H9 (cell line): ENCODE measurements at regions not wholly inside any gene's neighbourhood (a gene's known extent, or its start where the extent isn't known, plus 50 kb on each side); places are given as distances from the start of the nearest gene placed in this dataset.
"Not testable (repeated sequence)": the region's sequence is repeated elsewhere in the genome, so short reads cannot be mapped to it uniquely, and the experiment has no call there.

ENCODE experiments used
- DNase-seq: peaks from one replicate; pipeline ENCODE4 v3.0.0-alpha.2; 2017
- H2AFZ ChIP-seq: one replicate; pipeline ENCODE4 v1.6.1; 2013; ENCODE audit warnings: mild to moderate bottlenecking, low read length, control low read depth, moderate library complexity
- H2AK5ac ChIP-seq: 2 replicates; pipeline ENCODE4 v1.6.1; 2013; ENCODE audit warnings: low read length, control low read depth, mixed read lengths; ENCODE audit not compliant: insufficient read length
- H2BK120ac ChIP-seq: one replicate; pipeline ENCODE4 v1.6.1; 2013; ENCODE audit warnings: low read depth, mild to moderate bottlenecking, low read length, control low read depth, inconsistent platforms; ENCODE audit not compliant: poor library complexity, severe bottlenecking
- H2BK12ac ChIP-seq: 2 replicates; pipeline ENCODE4 v1.6.1; 2013; ENCODE audit warnings: low read length, control low read depth, mixed read lengths, low read depth; ENCODE audit not compliant: insufficient read length
- H2BK15ac ChIP-seq: 2 replicates; pipeline ENCODE4 v1.6.1; 2013; ENCODE audit warnings: low read depth, low read length, control low read depth
- H2BK20ac ChIP-seq: one replicate; pipeline ENCODE4 v1.6.1; 2013; ENCODE audit warnings: low read depth, mild to moderate bottlenecking, low read length, control low read depth, inconsistent platforms; ENCODE audit not compliant: poor library complexity, severe bottlenecking
- H2BK5ac ChIP-seq: 2 replicates; pipeline ENCODE4 v1.6.1; 2013; ENCODE audit warnings: low read length, control low read depth, mixed read lengths; ENCODE audit not compliant: insufficient read length
- H3K14ac ChIP-seq: 2 replicates; pipeline ENCODE4 v1.6.1; 2013; ENCODE audit warnings: low read length, control low read depth; ENCODE audit not compliant: insufficient read depth
- H3K18ac ChIP-seq: 2 replicates; pipeline ENCODE4 v1.6.1; 2013; ENCODE audit warnings: low read depth, mild to moderate bottlenecking, mixed read lengths, low read length, control low read depth; ENCODE audit not compliant: insufficient read length
- H3K23ac ChIP-seq: 2 replicates; pipeline ENCODE4 v1.6.1; 2013; ENCODE audit warnings: low read length, control low read depth, mixed read lengths, low read depth; ENCODE audit not compliant: insufficient read length
- H3K23me2 ChIP-seq: 2 replicates; pipeline ENCODE4 v1.6.1; 2013; ENCODE audit warnings: low read depth, mild to moderate bottlenecking, mixed read lengths, low read length, control low read depth; ENCODE audit not compliant: insufficient read length, poor library complexity, severe bottlenecking
- H3K27ac ChIP-seq: 2 replicates; pipeline ENCODE4 v1.5.1; 2013; ENCODE audit warnings: low read length, control low read depth, mixed read lengths, low read depth; ENCODE audit not compliant: insufficient read length
- H3K27me3 ChIP-seq: 2 replicates; pipeline ENCODE4 v1.6.1; 2013; ENCODE audit warnings: low read length, control low read depth, inconsistent platforms; ENCODE audit not compliant: insufficient read depth
- H3K4ac ChIP-seq: 2 replicates; pipeline ENCODE4 v1.6.1; 2013; ENCODE audit warnings: low read depth, mild to moderate bottlenecking, control low read depth, inconsistent platforms, low read length, moderate library complexity
- H3K4me1 ChIP-seq: 2 replicates; pipeline ENCODE4 v1.6.1; 2013; ENCODE audit warnings: low read length, control low read depth, inconsistent platforms; ENCODE audit not compliant: insufficient read depth
- H3K4me2 ChIP-seq: 2 replicates; pipeline ENCODE4 v1.6.1; 2013; ENCODE audit warnings: low read length, control low read depth, mixed read lengths; ENCODE audit not compliant: insufficient read length, insufficient read depth
- H3K56ac ChIP-seq: 2 replicates; pipeline ENCODE4 v1.6.1; 2013; ENCODE audit warnings: low read depth, mild to moderate bottlenecking, mixed read lengths, low read length, control low read depth; ENCODE audit not compliant: insufficient read length
- H3K79me1 ChIP-seq: 2 replicates; pipeline ENCODE4 v1.6.1; 2013; ENCODE audit warnings: low read depth, mild to moderate bottlenecking, moderate library complexity, low read length, control low read depth, inconsistent platforms; ENCODE audit not compliant: insufficient read depth, poor library complexity, severe bottlenecking
- H3K79me2 ChIP-seq: 2 replicates; pipeline ENCODE4 v1.6.1; 2013; ENCODE audit warnings: low read length, control low read depth, inconsistent platforms; ENCODE audit not compliant: insufficient read depth
- H3K9ac ChIP-seq: 2 replicates; pipeline ENCODE4 v1.6.1; 2013; ENCODE audit warnings: low read length, control low read depth, mixed read lengths; ENCODE audit not compliant: insufficient read length; ENCODE audit errors: extremely low read depth
- H3K9me3 ChIP-seq: one replicate; pipeline ENCODE4 v1.6.1; 2013; ENCODE audit warnings: low read depth, low read length, inconsistent platforms; ENCODE audit not compliant: control insufficient read depth
- H3T11ph ChIP-seq: one replicate; pipeline ENCODE4 v1.6.1; 2013; ENCODE audit warnings: mild to moderate bottlenecking, low read length, control low read depth, inconsistent platforms
- H4K20me1 ChIP-seq: one replicate; pipeline ENCODE4 v1.6.1; 2013; ENCODE audit not compliant: control insufficient read depth, insufficient read length, insufficient read depth
- H4K5ac ChIP-seq: 2 replicates; pipeline ENCODE4 v1.6.1; 2013; ENCODE audit warnings: low read depth, mild to moderate bottlenecking, mixed read lengths, low read length, control low read depth; ENCODE audit not compliant: insufficient read length
- H4K8ac ChIP-seq: replicated peaks from 2 replicates; pipeline ENCODE4 v1.6.1; 2013; ENCODE audit warnings: low read length, control low read depth, mixed read lengths, low read depth; ENCODE audit not compliant: insufficient read length
- H4K91ac ChIP-seq: 2 replicates; pipeline ENCODE4 v1.6.1; 2013; ENCODE audit warnings: low read depth, mild to moderate bottlenecking, moderate library complexity, mixed read lengths, low read length, control low read depth; ENCODE audit not compliant: insufficient read length
- H3K27ac Mint-ChIP-seq, 3 experiments: 2 replicates in 2 of 3; 3 replicates in 1 of 3; pipeline ENCODE4 v1.8.0; 2020 to 2021; ENCODE audit warnings: mixed read lengths in 3 of 3, mild to moderate bottlenecking in 1 of 3, moderate library complexity in 1 of 3
- H3K27me3 Mint-ChIP-seq: 2 replicates; pipeline ENCODE4 v1.8.0; 2021; ENCODE audit warnings: low read depth, mild to moderate bottlenecking, moderate library complexity, mixed read lengths
- H3K36me3 Mint-ChIP-seq, 3 experiments: 2 replicates in 2 of 3; 3 replicates in 1 of 3; pipeline ENCODE4 v1.8.0; 2020 to 2021; ENCODE audit warnings: low read depth in 3 of 3, mixed read lengths in 3 of 3; ENCODE audit not compliant: insufficient read depth in 1 of 3
- H3K4me1 Mint-ChIP-seq, 2 experiments: 2 replicates each; pipeline ENCODE4 v1.8.0; 2020; ENCODE audit warnings: mixed read lengths in 2 of 2
- H3K4me3 Mint-ChIP-seq, 2 experiments: 2 replicates in 1 of 2; 3 replicates in 1 of 2; pipeline ENCODE4 v1.8.0; 2020 to 2021; ENCODE audit warnings: mild to moderate bottlenecking in 2 of 2, mixed read lengths in 2 of 2, moderate library complexity in 1 of 2
- H3K9me3 Mint-ChIP-seq, 2 experiments: 2 replicates in 1 of 2; 3 replicates in 1 of 2; pipeline ENCODE4 v1.8.0; 2020; ENCODE audit warnings: mild to moderate bottlenecking in 2 of 2, mixed read lengths in 2 of 2, moderate library complexity in 1 of 2
- WGBS: extraction: QIAGEN DNeasy Blood & Tissue Kit; methylation state at CpG from one replicate; pipeline ENCODE4 v1.1.7; 2013; ENCODE audit warnings: missing lambda C conversion rate, low lambda C conversion rate, mixed read lengths; ENCODE audit not compliant: insufficient read length; ENCODE audit errors: extremely low coverage; 5-methylcytosine and 5-hydroxymethylcytosine counted together
- TF ChIP-seq, protein P1 (sequence below): fragments of 200-600 bp; sonication (generic); conservative IDR thresholded peaks from 3 replicates; pipeline ENCODE4 v1.8.0; 2021; ENCODE audit warnings: antibody characterized with exemption, mild to moderate bottlenecking

DNA sequence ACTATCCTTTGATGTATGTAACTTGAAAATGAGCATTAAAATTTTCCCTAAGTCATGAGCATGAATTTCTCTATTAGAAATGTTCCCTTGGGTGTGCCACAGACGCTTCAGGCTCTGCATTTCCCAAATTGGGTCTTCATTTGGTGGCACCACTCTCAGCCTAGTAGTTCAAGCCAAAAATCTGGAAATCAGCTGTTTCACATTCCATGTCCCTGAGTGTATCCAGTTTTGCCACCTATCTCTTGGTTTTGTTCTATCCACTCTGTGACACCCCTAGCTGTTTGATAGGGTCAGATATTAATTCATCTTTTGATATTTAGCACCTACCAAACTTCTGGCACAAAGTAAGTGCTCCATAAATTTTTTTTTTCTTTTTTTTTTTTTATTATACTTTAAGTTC, 89.5 kb upstream of the DPH5 start:
- no peak overlapping the region for H4K91ac ChIP-seq
- no peak overlapping the region for H3K27ac Mint-ChIP-seq
- H3K79me1 ChIP-seq = no peaks in the 10 kb centered on the region
- no peak overlapping the region for H3K23ac ChIP-seq
- H3K79me2 ChIP-seq = no peaks in the 10 kb centered on the region
- DNase-seq = no peak
- H3K4me1 Mint-ChIP-seq = no peaks in the 10 kb centered on the region
- H3K4me3 Mint-ChIP-seq = no peak overlapping the region
- no peaks in the 10 kb centered on the region for H3K27me3 ChIP-seq
- no peak overlapping the region for H3K27ac ChIP-seq
- 0 out of 5 replicates have a peak, but pooled peaks cover 0 to 3% of the 10 kb centered on the region in 2 experiments for H3K9me3 Mint-ChIP-seq
- no peaks in the 10 kb centered on the region for H3K4me1 ChIP-seq
- no peak overlapping the region for H2AFZ ChIP-seq
- no peak overlapping the region for H3K4me2 ChIP-seq
- H3K9ac ChIP-seq = no peak overlapping the region
- no peak overlapping the region for H3K4ac ChIP-seq
- no peaks in the 10 kb centered on the region; a peak in 1 of 7 replicates for H3K36me3 Mint-ChIP-seq
- TF ChIP-seq, protein P1, sequence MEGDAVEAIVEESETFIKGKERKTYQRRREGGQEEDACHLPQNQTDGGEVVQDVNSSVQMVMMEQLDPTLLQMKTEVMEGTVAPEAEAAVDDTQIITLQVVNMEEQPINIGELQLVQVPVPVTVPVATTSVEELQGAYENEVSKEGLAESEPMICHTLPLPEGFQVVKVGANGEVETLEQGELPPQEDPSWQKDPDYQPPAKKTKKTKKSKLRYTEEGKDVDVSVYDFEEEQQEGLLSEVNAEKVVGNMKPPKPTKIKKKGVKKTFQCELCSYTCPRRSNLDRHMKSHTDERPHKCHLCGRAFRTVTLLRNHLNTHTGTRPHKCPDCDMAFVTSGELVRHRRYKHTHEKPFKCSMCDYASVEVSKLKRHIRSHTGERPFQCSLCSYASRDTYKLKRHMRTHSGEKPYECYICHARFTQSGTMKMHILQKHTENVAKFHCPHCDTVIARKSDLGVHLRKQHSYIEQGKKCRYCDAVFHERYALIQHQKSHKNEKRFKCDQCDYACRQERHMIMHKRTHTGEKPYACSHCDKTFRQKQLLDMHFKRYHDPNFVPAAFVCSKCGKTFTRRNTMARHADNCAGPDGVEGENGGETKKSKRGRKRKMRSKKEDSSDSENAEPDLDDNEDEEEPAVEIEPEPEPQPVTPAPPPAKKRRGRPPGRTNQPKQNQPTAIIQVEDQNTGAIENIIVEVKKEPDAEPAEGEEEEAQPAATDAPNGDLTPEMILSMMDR = no peak
- H3T11ph ChIP-seq = no peak overlapping the region
- H3K9me3 ChIP-seq = no peaks in the 10 kb centered on the region
- no peaks in the 10 kb centered on the region for H4K20me1 ChIP-seq
- WGBS = no CpG with 5 or more reads among the region's 1 CpG
- H3K23me2 ChIP-seq = no peaks in the 10 kb centered on the region
- no peak overlapping the region for H4K8ac ChIP-seq
- H2BK15ac ChIP-seq = no peak overlapping the region
- no peak overlapping the region for H3K56ac ChIP-seq
- H4K5ac ChIP-seq = no peak overlapping the region
- H3K18ac ChIP-seq = no peak overlapping the region
- H3K27me3 Mint-ChIP-seq = no peaks in the 10 kb centered on the region
- no peak overlapping the region for H2BK12ac ChIP-seq
- no peak overlapping the region for H2BK20ac ChIP-seq
- H3K14ac ChIP-seq = no peak overlapping the region
- no peak overlapping the region for H2AK5ac ChIP-seq
- H2BK120ac ChIP-seq = no peak overlapping the region
- no peak overlapping the region for H2BK5ac ChIP-seq

DNA sequence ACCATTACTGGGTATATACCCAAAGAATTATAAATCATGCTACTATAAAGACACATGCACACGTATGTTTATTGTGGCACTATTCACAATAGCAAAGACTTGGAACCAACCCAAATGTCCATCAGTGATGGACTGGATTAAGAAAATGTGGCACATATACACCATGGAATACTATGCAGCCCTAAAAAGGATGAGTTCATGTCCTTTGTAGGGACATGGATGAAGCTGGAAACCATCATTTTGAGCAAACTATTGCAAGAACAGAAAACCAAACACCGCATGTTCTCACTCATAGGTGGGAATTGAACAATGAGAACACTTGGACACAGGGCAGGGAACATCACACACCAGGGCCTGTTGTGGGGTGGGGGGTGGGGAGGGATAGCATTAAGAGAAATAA, 88.5 kb upstream of the DPH5 start:
- H2BK15ac ChIP-seq, H3K56ac ChIP-seq, H3K4me3 Mint-ChIP-seq, H3K27ac ChIP-seq, H4K8ac ChIP-seq, H3K79me2 ChIP-seq, H3T11ph ChIP-seq, H3K79me1 ChIP-seq, H2AFZ ChIP-seq, H3K23me2 ChIP-seq, H3K14ac ChIP-seq, H3K4me1 Mint-ChIP-seq, H4K20me1 ChIP-seq, H3K9me3 Mint-ChIP-seq, H3K18ac ChIP-seq, H3K4me2 ChIP-seq, H2BK120ac ChIP-seq, H3K4ac ChIP-seq, H3K23ac ChIP-seq, H2AK5ac ChIP-seq, H2BK12ac ChIP-seq, H3K27ac Mint-ChIP-seq, H2BK5ac ChIP-seq, H3K27me3 ChIP-seq, DNase-seq, H3K36me3 Mint-ChIP-seq, H2BK20ac ChIP-seq, H3K9ac ChIP-seq, H3K4me1 ChIP-seq, H3K27me3 Mint-ChIP-seq, H4K5ac ChIP-seq, H4K91ac ChIP-seq, H3K9me3 ChIP-seq: not testable (repeated sequence)
- no CpG with 5 or more reads among the region's 2 CpGs for WGBS
